Kidney capillary endothelial cell (primary cell): ENCODE measurements at regions not wholly inside any gene's neighbourhood (a gene's known extent, or its start where the extent isn't known, plus 50 kb on each side); places are given as distances from the start of the nearest gene placed in this dataset.
"Not testable (repeated sequence)": the region's sequence is repeated elsewhere in the genome, so short reads cannot be mapped to it uniquely, and the experiment has no call there.

Experiments used
- DNase-seq: peaks from one replicate; pipeline ENCODE4 v3.0.0-alpha.2; 2018; ENCODE audit warnings: low spot score

DNA sequence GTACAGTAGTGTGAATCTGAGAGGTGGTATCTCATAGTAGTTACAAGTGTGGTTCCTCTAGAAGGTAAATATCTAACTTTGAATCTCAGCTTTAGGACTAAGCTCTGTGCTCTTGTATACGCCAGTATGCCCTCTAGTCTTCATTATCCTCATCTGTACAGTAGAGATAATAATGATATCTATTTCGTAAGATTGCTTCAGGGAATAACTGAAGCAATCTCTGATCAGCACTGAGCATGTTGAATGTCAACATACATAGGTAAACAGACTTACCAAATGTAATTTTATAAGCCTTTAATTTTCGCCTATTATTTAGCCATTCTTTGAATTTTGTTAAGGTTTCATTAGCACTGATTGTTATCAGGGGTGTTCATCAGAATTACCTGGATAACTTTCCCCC lies 175.2 kb upstream of the ANKRD50 start:
- DNase-seq: no peak

- no peak for DNase-seq
These were observed 171.8 kb upstream of the ANKRD50 start for GRCh38 chr4:124884316-124884715.

DNA sequence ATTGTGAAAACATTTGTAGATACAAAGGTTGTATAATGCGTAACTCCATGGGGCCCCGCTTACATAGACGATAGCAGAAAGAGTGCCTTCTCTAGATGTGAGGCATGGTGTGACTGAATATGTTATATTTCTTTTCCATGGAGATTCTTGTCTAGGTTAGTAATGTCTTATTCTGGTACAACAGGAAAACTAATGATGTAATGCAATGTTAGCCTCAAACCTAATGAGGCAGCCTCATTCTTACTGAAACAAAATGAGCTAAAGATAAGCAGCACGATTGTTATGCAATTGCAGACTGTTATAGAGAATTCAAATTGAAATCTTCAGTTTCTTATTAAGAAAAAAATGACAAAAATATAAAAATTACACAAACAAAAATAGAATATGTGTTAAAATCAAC lies 171.1 kb upstream of the ANKRD50 start:
- DNase-seq: no peak

DNA sequence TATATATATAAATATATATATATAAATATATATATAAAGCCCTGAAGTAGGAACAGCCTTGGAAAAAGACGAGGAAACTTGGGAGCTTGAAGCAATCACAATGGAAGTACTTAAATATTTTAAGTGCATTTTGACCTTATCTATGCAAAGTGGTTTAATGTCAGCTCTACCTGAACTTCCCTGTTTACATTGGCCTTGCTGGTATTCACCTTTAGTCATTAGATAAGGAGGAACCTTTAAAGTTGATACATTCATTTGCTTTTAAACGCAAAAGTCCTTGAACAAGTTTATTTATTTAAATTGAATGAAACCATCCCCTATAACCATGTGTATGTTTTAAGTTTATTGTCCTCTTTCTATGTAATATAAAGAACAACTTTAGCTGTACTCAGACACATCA lies 166.7 kb upstream of the ANKRD50 start:
- no peak for DNase-seq

- DNase-seq: no peak
These were observed 161.6 kb upstream of the ANKRD50 start for GRCh38 chr4:124874172-124874450.

- no peak for DNase-seq
These were observed 161.0 kb upstream of the ANKRD50 start for GRCh38 chr4:124873361-124874171.

GRCh38 chr4:124872659-124873058 lies 160.1 kb upstream of the ANKRD50 start:
- DNase-seq: no peak

- no peak for DNase-seq
These were observed 157.5 kb upstream of the ANKRD50 start for GRCh38 chr4:124869961-124870495.

- no peak for DNase-seq
These were observed 156.0 kb upstream of the ANKRD50 start for GRCh38 chr4:124868495-124868894.

- no peak for DNase-seq
These were observed 155.0 kb upstream of the ANKRD50 start for GRCh38 chr4:124867536-124867935.

DNA sequence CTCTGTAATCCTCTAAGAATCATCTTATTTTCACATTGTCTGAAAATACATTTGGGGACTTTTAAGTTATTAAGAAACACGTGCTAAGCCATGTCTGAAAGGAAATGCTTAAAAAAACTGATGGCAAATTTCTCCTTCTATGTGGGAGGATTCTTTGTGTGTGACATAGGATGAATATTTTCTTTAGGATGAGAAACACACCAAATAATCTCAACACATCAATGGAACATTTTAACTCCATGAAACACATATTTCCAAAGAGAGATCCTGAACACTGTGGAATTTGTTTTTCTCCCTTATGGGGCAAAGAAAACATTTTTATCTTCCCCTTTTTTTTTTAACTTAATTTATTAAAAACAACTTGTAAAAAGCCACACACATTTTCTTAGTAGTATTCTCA lies 153.8 kb upstream of the ANKRD50 start:
- DNase-seq: no peak

DNA sequence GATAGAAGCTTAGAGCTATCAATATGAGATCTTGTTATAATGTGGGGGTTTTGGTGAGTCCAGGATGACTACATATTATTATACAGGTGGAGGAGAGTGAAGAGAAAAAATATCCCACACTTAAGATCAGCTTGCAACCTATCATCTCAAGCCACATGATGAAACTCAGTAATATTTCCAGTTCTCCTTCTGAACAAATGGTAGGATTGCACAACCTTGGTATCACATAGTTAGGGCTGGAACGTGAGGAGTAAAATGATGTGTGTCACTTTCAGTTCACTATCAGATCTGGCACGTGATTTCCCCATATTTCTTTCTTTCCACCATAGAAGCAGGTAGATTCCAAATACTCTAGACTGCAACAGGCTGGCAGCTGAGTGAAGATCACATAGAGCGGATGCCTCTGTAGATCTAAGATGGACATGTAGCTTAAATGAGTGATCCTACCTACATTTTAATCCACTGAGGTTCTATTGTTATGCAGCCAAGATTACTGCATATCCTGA lies 150.6 kb upstream of the ANKRD50 start:
- no peak for DNase-seq

DNA sequence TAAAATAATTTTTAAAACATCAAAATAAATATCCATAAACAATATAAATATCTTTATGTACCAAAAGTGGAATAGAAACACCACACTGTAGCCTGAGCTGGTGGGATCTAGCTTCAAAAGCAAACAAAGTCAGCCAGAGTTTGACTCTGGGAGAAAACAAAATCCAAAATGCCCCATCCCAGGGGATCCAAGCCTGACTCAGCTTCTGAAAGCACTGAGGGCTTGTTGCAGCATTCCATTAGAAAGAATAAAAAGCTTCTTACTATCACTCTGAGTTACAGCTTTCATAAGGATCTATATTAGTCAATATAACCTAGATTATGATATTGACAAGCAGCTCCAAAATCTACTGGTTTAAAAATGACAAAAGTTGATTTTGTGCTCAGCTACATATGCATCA lies 149.7 kb upstream of the ANKRD50 start:
- no peak for DNase-seq

DNA sequence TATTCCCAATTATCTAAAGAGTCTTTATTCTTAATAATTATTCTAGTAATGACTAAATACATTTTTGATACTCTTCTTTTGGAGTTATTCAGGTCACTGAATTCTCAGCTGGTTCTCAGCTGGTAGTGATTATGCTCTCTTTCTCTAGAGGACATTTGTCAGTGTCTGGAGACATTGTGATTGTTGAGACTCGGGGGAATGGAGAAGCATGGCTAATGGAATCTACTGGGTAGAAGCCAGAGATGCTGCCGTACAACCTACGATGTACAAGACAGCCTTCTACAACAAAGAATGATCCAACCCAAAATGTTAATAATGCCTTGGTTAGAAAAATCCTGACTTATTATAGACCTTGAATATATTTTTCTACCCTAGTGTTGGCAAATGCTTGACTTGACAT lies 149.2 kb upstream of the ANKRD50 start:
- no peak for DNase-seq

GRCh38 chr4:124854968-124855367 lies 142.4 kb upstream of the ANKRD50 start:
- DNase-seq: no peak

DNA sequence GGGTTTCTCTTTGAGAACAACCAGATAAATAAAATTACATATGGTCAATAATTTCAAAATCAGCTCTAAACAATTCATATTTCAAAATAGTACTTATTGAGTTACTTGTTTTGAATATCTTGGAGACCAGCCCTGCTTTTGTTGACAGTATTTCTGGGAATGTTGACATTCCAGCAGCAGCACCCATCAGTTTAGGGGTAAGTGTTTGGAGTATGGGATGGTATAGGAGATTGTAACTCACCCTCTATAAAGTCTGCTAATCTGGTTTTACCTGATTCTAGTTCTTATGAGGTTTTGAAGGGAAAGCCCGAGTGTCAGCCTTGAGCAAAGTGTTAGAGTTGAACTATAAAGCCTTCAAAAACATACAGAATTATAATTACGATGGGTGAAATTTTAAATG lies 139.2 kb upstream of the ANKRD50 start:
- no peak for DNase-seq

DNA sequence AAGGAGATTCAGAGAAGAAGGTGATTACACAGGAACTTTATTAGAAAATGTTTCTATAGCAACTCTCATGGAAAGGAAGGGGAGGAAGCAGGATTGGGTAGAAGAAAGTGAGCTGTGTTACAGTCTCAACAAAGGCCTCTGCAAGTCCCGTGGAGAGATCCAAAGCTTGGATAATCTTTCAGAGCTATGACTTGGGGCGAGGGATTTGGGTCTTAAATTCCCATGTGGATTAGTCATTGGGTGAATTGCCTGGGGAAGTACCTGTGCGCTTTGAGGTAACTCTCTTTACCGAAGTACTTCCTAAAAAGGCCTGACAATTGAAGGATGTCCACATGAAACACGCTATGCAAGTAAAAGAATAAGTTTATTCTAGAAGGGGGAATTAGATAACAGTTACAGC lies 133.8 kb upstream of the ANKRD50 start:
- DNase-seq: no peak

DNA sequence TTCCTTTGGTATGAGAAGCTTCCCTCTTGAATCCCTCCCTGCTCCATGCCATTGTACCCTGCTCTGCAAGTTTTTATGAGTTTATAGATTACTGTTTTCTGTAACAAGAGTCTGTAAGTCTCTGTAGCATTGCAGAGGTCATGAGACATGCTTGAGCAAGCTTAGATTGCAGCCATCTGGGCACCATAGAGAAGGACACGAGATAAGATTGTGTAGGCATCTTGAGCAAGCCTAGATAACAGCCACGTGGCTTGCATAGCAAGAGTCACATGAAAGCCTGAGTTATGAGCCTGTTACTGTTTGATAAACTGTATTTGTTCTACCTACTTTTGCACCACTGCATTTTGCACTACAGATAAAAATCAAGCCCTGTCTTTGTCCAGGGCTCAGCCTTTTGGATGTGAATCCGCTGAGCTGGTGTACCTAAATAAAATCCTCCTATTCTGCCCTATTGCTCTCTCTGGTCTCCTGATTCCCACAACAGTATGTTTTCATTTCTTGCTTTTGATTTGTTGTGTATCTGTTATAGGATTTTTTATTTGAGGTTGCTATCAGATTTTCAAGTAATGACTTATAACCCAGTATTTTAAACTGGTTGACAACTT lies 127.4 kb upstream of the ANKRD50 start:
- no peak for DNase-seq

DNA sequence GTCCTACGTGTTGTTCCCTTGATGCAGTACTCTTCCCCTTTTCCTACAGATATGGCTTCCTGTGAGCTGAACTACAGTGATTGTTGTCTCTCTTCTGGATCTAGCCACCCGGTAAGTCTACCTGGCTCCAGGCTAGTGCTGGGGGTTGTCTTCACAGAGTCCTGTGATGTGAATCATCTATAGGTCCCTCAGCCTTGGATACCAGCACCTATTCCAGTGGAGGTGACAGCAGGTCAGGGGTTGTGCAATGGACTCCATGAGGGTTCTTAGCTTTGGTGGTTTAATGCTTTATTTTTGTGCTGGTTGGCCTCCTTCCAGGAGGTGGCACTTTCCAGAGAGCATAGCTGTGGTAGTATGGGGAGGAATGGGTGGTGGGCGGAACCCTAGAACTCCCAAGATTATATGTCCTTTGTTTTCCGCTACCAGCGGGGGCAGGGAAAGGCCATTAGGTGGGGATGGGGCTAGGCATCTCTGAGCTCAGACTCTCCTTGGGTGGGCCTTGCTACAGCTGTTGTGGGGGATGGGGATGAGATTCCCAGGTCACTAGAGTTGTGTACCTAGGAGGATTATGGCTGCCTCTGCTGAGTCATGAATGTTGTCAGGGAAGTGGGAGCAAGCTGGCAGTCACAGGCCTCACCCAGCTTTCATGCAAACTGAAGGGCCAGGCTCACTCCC lies 121.4 kb upstream of the ANKRD50 start:
- no peak for DNase-seq

DNA sequence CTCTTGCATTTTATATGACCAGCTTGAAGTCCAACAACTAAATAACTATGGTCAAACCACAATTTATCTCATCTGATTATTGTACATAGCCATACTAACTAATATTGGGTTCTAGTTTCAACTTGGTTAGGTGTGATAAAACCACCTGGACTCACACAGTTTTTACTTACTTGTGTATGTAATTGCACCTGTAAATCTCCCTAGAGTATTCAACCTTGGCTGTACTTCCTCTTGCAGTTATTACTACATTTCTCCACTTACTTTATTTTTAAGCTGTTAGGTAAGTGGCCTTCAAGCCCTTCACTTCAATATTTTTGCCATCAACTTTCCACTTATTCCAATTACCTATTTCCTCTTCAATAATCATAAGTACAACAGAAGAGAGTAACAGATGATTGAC lies 115.8 kb upstream of the ANKRD50 start:
- no peak for DNase-seq

DNA sequence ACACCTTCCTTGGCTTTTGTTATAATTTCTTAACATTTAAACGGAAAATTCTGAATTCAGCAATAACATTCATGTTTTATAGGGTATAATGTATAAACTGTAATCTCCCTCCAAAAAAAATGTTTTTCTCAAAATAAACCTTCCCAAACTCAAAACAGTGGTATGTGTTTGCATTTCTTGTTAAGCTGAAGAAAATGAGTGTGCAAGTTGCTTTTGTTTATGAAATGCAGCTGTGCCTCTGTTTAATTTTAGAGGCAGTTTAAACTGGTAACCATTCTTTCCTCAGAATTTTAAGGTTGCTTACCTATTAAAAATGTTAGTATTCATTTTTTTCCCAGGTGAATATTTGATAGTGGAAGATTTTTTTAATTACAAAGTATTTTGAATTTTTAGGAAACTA lies 105.0 kb upstream of the ANKRD50 start:
- DNase-seq: no peak

- DNase-seq: not testable (repeated sequence)
These were observed 99.7 kb upstream of the ANKRD50 start for GRCh38 chr4:124812203-124812602.

DNA sequence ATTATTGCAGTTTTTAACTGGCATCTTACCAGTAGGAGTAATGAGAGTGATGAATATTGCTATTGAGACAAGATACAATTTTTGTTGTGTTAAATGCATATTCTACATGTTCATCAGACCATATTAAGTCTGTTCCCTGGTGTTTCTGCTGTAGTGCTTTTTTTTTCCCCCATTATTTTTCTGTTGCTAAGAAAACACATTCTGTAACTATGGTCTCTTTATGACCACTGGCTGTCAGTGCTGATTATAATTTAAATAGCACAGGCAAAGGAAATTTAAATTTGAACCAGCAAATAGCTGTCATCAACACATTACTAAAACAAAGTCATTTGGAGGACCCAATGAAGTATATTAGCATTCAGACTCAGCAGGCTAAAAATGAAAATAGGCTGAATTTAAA lies 98.3 kb upstream of the ANKRD50 start:
- DNase-seq: no peak
